Posterior vena cava (tissue), 2 donors: ENCODE measurements at regions not wholly inside any gene's neighbourhood (a gene's known extent, or its start where the extent isn't known, plus 50 kb on each side); places are given as distances from the start of the nearest gene placed in this dataset.

Experiments used
- DNase-seq: peaks from one replicate; pipeline ENCODE4 v3.0.0-alpha.2; 2020; ENCODE audit warnings: low spot score
- intact Hi-C, 2 donors: fragments of 100-400 bp; cut with DNase I; formaldehyde crosslinking; loops; one replicate each; pipeline versions ENCODE4 v1.14.1 to v1.14.2; 2022 to 2023
- donor health status: DM: yes; HTN: yes; CAD: no.
- donor health status: DM: yes; HTN: yes; CAD: no.

GRCh38 chr5:89724379-89725095, 685.0 kb downstream of the CETN3 start:
- intact Hi-C loops, result no loop called here
- DNase-seq, result no peak

- intact Hi-C loops, result no loop called here
- DNase-seq, result no peak
Observed at GRCh38 chr5:89723907-89724306, 685.6 kb downstream of the CETN3 start.

- no peak for DNase-seq
- intact Hi-C loops, result no loop called here
Observed at GRCh38 chr5:89722538-89722937, 687.0 kb downstream of the CETN3 start.

- intact Hi-C loops, result no loop called here
- DNase-seq, result no peak
Observed at GRCh38 chr5:89721931-89722330, 687.6 kb downstream of the CETN3 start.

- intact Hi-C loops, result no loop called here
- DNase-seq, result no peak
Observed at GRCh38 chr5:89721353-89721752, 688.2 kb downstream of the CETN3 start.

GRCh38 chr5:89712134-89712700, 697.3 kb downstream of the CETN3 start:
- DNase-seq, result no peak
- intact Hi-C loops, result no loop called here

GRCh38 chr5:89711526-89711925, 698.0 kb downstream of the CETN3 start:
- intact Hi-C loops, result no loop called here
- no peak for DNase-seq

GRCh38 chr5:89710006-89710405, 699.5 kb downstream of the CETN3 start:
- intact Hi-C loops, result no loop called here
- no peak for DNase-seq

GRCh38 chr5:89707891-89708290, 701.7 kb downstream of the CETN3 start:
- intact Hi-C loops, result no loop called here
- DNase-seq, result no peak

GRCh38 chr5:89706731-89707130, 702.8 kb downstream of the CETN3 start:
- intact Hi-C loops, result no loop called here
- DNase-seq, result no peak

GRCh38 chr5:89703817-89704216, 705.7 kb downstream of the CETN3 start:
- no peak for DNase-seq
- intact Hi-C loops, result no loop called here

- DNase-seq, result no peak
- intact Hi-C loops, result no loop called here
Observed at GRCh38 chr5:89698028-89698427, 711.5 kb downstream of the CETN3 start.

- intact Hi-C loops, result no loop called here
- DNase-seq, result no peak
Observed at GRCh38 chr5:89697581-89697980, 712.0 kb downstream of the CETN3 start.

GRCh38 chr5:89695371-89695770, 714.2 kb downstream of the CETN3 start:
- intact Hi-C loops, result no loop called here
- no peak for DNase-seq

GRCh38 chr5:89694026-89694550, 715.5 kb downstream of the CETN3 start:
- intact Hi-C loops, result loop anchor here in 1 of 2 donors (5.0 kb wide), 1 partner anchor 152 kb away; no protein-coding TSS in a partner anchor
- no peak for DNase-seq

- intact Hi-C loops, result loop anchor here in 1 of 2 donors (5.0 kb wide), 1 partner anchor 148 kb away; no protein-coding TSS in a partner anchor
- no peak for DNase-seq
Observed at GRCh38 chr5:89690331-89690730, 719.2 kb downstream of the CETN3 start.

- DNase-seq, result no peak
- intact Hi-C loops, result no loop called here
Observed at GRCh38 chr5:89686081-89686765, 723.3 kb downstream of the CETN3 start.

GRCh38 chr5:89676634-89677033, 732.9 kb downstream of the CETN3 start:
- DNase-seq, result no peak
- intact Hi-C loops, result no loop called here

- no peak for DNase-seq
- intact Hi-C loops, result no loop called here
Observed at GRCh38 chr5:89673019-89673418, 736.5 kb downstream of the CETN3 start.

GRCh38 chr5:89668821-89669220, 740.7 kb downstream of the CETN3 start:
- intact Hi-C loops, result no loop called here
- DNase-seq, result no peak
